Non-pigmented ciliary epithelial cell (primary cell): ENCODE measurements at regions not wholly inside any gene's neighbourhood (a gene's known extent, or its start where the extent isn't known, plus 50 kb on each side); places are given as distances from the start of the nearest gene placed in this dataset.
"Not testable (repeated sequence)": the region's sequence is repeated elsewhere in the genome, so short reads cannot be mapped to it uniquely, and the experiment has no call there.

Experiments
- DNase-seq: peaks from one replicate; pipeline ENCODE4 v3.0.0-alpha.2; 2010; ENCODE audit warnings: low read depth

- DNase-seq = no peak
Measured at GRCh38 chr5:103427326-103427725, 135.3 kb downstream of the NUDT12 start.

- peak; percentile 69 for DNase-seq
Measured at GRCh38 chr5:103425686-103426454, 136.7 kb downstream of the NUDT12 start.

GRCh38 chr5:103424453-103425205, 138.0 kb downstream of the NUDT12 start:
- peak; percentile 86 for DNase-seq

- DNase-seq = no peak
Measured at GRCh38 chr5:103424026-103424425, 138.6 kb downstream of the NUDT12 start.

GRCh38 chr5:103422756-103423155, 139.8 kb downstream of the NUDT12 start:
- DNase-seq = no peak

GRCh38 chr5:103414604-103415003, 148.0 kb downstream of the NUDT12 start:
- no peak for DNase-seq

- DNase-seq = no peak
Measured at GRCh38 chr5:103411711-103412110, 150.9 kb downstream of the NUDT12 start.

- no peak for DNase-seq
Measured at GRCh38 chr5:103410172-103410571, 151.6 kb downstream of the MACIR start.

- no peak for DNase-seq
Measured at GRCh38 chr5:103409013-103409670, 150.6 kb downstream of the MACIR start.

GRCh38 chr5:103408408-103408807, 149.8 kb downstream of the MACIR start:
- no peak for DNase-seq

- no peak for DNase-seq
Measured at GRCh38 chr5:103407402-103407801, 148.8 kb downstream of the MACIR start.

- DNase-seq = no peak
Measured at GRCh38 chr5:103404483-103404882, 145.9 kb downstream of the MACIR start.

- no peak for DNase-seq
Measured at GRCh38 chr5:103402851-103403250, 144.3 kb downstream of the MACIR start.

- no peak for DNase-seq
Measured at GRCh38 chr5:103397739-103398581, 139.4 kb downstream of the MACIR start.

- DNase-seq = no peak
Measured at GRCh38 chr5:103394676-103395075, 136.1 kb downstream of the MACIR start.

- no peak for DNase-seq
Measured at GRCh38 chr5:103393101-103393754, 134.7 kb downstream of the MACIR start.

- no peak for DNase-seq
Measured at GRCh38 chr5:103391659-103392058, 133.1 kb downstream of the MACIR start.

GRCh38 chr5:103389846-103390245, 131.3 kb downstream of the MACIR start:
- DNase-seq = no peak

GRCh38 chr5:103389357-103389756, 130.8 kb downstream of the MACIR start:
- no peak for DNase-seq

GRCh38 chr5:103385722-103386121, 127.2 kb downstream of the MACIR start:
- DNase-seq = no peak

GRCh38 chr5:103377638-103378037, 119.1 kb downstream of the MACIR start:
- not testable (repeated sequence) for DNase-seq
